ENCODE measurements at regions not wholly inside any gene's neighbourhood (a gene's known extent, or its start where the extent isn't known, plus 50 kb on each side); places are given as distances from the start of the nearest gene placed in this dataset.

GRCh38 chr1:106232128-106232527 is 824.3 kb upstream of the PRMT6 start:
- H3K4me3 ChIP-seq (ENCODE audit: control extremely low read depth in 1 of 5, extremely low read depth in 1 of 5, insufficient read depth in 1 of 5, low read depth in 2 of 5, low read length in 4 of 5): no peak overlapping the region
- CTCF ChIA-PET: no interaction called here
- no peak for ATAC-seq (ENCODE audit: low read depth)
- H3K9me3 Mint-ChIP-seq (ENCODE audit: insufficient read depth): no peaks in the 10 kb centered on the region
- no peak overlapping the region for H3K4me2 ChIP-seq (replicated peaks; ENCODE audit: low read depth, low read length, poor library complexity, severe bottlenecking)
- intact Hi-C loops (cut with micrococcal nuclease): no loop called here
- POLR2A ChIA-PET: no interaction called here
- no peaks in the 10 kb centered on the region for H3K9me3 ChIP-seq (ENCODE audit: control extremely low read depth in 1 of 3, control insufficient read depth in 2 of 3, insufficient read depth in 1 of 3, low read length in 2 of 3)
- H3K79me2 ChIP-seq (ENCODE audit: control insufficient read depth, insufficient read depth, low read length): no peaks in the 10 kb centered on the region
- 83% methylated on average over 1 of the region's 1 CpG for WGBS (ENCODE audit: insufficient coverage)
- no peaks in the 10 kb centered on the region for H3K36me3 ChIP-seq (replicated peaks in 1 of 2; ENCODE audit: control extremely low read depth in 1 of 2, control insufficient read depth in 1 of 2, extremely low read depth in 1 of 2, insufficient read depth in 2 of 2, low read length in 1 of 2)
- H3K4me1 Mint-ChIP-seq: no peaks in the 10 kb centered on the region
- no peak overlapping the region for H3K27ac Mint-ChIP-seq
- H4K20me1 ChIP-seq (ENCODE audit: control insufficient read depth, insufficient read depth, low read length, poor library complexity, severe bottlenecking): no peaks in the 10 kb centered on the region
- H3K27me3 Mint-ChIP-seq: no peaks in the 10 kb centered on the region
- H3K9ac ChIP-seq (ENCODE audit: low read length): no peak overlapping the region
- DNase-seq: no peak
- H2AFZ ChIP-seq (ENCODE audit: insufficient read depth, low read depth, low read length, poor library complexity, severe bottlenecking): no peak overlapping the region
- TF ChIP-seq EZH2 (IDR thresholded peaks at IDR 0.05; ENCODE audit: borderline replicate concordance, insufficient read depth, low read depth, low read length, poor library complexity, severe bottlenecking): no peak
- TF ChIP-seq, protein P1, sequence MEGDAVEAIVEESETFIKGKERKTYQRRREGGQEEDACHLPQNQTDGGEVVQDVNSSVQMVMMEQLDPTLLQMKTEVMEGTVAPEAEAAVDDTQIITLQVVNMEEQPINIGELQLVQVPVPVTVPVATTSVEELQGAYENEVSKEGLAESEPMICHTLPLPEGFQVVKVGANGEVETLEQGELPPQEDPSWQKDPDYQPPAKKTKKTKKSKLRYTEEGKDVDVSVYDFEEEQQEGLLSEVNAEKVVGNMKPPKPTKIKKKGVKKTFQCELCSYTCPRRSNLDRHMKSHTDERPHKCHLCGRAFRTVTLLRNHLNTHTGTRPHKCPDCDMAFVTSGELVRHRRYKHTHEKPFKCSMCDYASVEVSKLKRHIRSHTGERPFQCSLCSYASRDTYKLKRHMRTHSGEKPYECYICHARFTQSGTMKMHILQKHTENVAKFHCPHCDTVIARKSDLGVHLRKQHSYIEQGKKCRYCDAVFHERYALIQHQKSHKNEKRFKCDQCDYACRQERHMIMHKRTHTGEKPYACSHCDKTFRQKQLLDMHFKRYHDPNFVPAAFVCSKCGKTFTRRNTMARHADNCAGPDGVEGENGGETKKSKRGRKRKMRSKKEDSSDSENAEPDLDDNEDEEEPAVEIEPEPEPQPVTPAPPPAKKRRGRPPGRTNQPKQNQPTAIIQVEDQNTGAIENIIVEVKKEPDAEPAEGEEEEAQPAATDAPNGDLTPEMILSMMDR (IDR thresholded peaks at IDR 0.05): no peak
- no peak overlapping the region for H3K4me3 Mint-ChIP-seq
- H3K4me1 ChIP-seq (ENCODE audit: control insufficient read depth in 2 of 2, insufficient read depth in 2 of 2, low read length in 2 of 2): no peaks in the 10 kb centered on the region
- no peaks in the 10 kb centered on the region for H3K27me3 ChIP-seq (replicated peaks in 1 of 4; ENCODE audit: control extremely low read depth in 1 of 4, control insufficient read depth in 3 of 4, insufficient read depth in 4 of 4, low read length in 3 of 4)
- no peak overlapping the region for H3K27ac ChIP-seq (ENCODE audit: low read length in 2 of 2)

- H4K20me1 ChIP-seq (ENCODE audit: control insufficient read depth, insufficient read depth, low read length, poor library complexity, severe bottlenecking): no peaks in the 10 kb centered on the region
- H2AFZ ChIP-seq (ENCODE audit: insufficient read depth, low read depth, low read length, poor library complexity, severe bottlenecking): no peak overlapping the region
- intact Hi-C loops (cut with micrococcal nuclease): no loop called here
- Mint-ChIP-seq H3K4me3 (no peak overlapping the region), H3K9me3 (ENCODE audit: insufficient read depth) (no peaks in the 10 kb centered on the region), H3K27ac (no peak overlapping the region), H3K27me3 (no peaks in the 10 kb centered on the region), H3K4me1 (no peaks in the 10 kb centered on the region)
- ATAC-seq (ENCODE audit: low read depth): no peak
- DNase-seq: no peak
- H3K36me3 ChIP-seq (replicated peaks in 1 of 2; ENCODE audit: control extremely low read depth in 1 of 2, control insufficient read depth in 1 of 2, extremely low read depth in 1 of 2, insufficient read depth in 2 of 2, low read length in 1 of 2): no peaks in the 10 kb centered on the region
- H3K4me3 ChIP-seq (ENCODE audit: control extremely low read depth in 1 of 5, extremely low read depth in 1 of 5, insufficient read depth in 1 of 5, low read depth in 2 of 5, low read length in 4 of 5): no peak overlapping the region
- TF ChIP-seq, protein P1 (IDR thresholded peaks at IDR 0.05): no peak
- no peak for TF ChIP-seq EZH2 (IDR thresholded peaks at IDR 0.05; ENCODE audit: borderline replicate concordance, insufficient read depth, low read depth, low read length, poor library complexity, severe bottlenecking)
- WGBS (ENCODE audit: insufficient coverage): 100% methylated on average over 1 of the region's 2 CpGs
- ChIA-PET CTCF (no interaction called here), POLR2A (no interaction called here)
- H3K4me1 ChIP-seq (ENCODE audit: control insufficient read depth in 2 of 2, insufficient read depth in 2 of 2, low read length in 2 of 2): no peaks in the 10 kb centered on the region
- H3K9me3 ChIP-seq (ENCODE audit: control extremely low read depth in 1 of 3, control insufficient read depth in 2 of 3, insufficient read depth in 1 of 3, low read length in 2 of 3): no peaks in the 10 kb centered on the region
- no peaks in the 10 kb centered on the region for H3K79me2 ChIP-seq (ENCODE audit: control insufficient read depth, insufficient read depth, low read length)
- H3K27me3 ChIP-seq (replicated peaks in 1 of 4; ENCODE audit: control extremely low read depth in 1 of 4, control insufficient read depth in 3 of 4, insufficient read depth in 4 of 4, low read length in 3 of 4): no peaks in the 10 kb centered on the region
- no peak overlapping the region for H3K9ac ChIP-seq (ENCODE audit: low read length)
- H3K4me2 ChIP-seq (replicated peaks; ENCODE audit: low read depth, low read length, poor library complexity, severe bottlenecking): no peak overlapping the region
- H3K27ac ChIP-seq (ENCODE audit: low read length in 2 of 2): no peak overlapping the region
Measured at GRCh38 chr1:106233511-106233910, 823.0 kb upstream of the PRMT6 start.
